Heart left ventricle (tissue), 13 donors: ENCODE measurements at regions not wholly inside any gene's neighbourhood (a gene's known extent, or its start where the extent isn't known, plus 50 kb on each side); places are given as distances from the start of the nearest gene placed in this dataset.

Source experiments
- CTCF ChIP-seq, 12 donors: fragments of 200-600 bp; sonication (generic) in 4 of 12; IDR thresholded peaks; one replicate each; pipeline versions ENCODE4 v1.5.0 to v1.8.0; 2018 to 2022; ENCODE audit warnings: antibody characterized with exemption in 12 of 12, mild to moderate bottlenecking in 5 of 12
- POLR2A ChIP-seq, 2 donors: fragments of 450-650 bp; IDR thresholded peaks; one replicate each; pipeline ENCODE4 v1.6.1; 2017; ENCODE audit warnings: antibody characterized with exemption in 2 of 2, mild to moderate bottlenecking in 2 of 2, moderate library complexity in 2 of 2
- donor health status: ischemic (EF 13 %, LVEDD 7.1; RV severe dilation, severe dysfunction).
- donor health status: DM: no; HTN: yes; CAD: no.
- donor health status: DM: no; HTN: no; CAD: no.
- donor health status: ischemic (EF 25% LVEDD 6.9; RV normal size, moderate dysfunction).
- donor health status: ischemic (EF 25% LVEDD 5.7; RV mildly dilated, moderate dysfunction).
- donor health status: ischemic (EF 35%, LVEDD 5.7; RV mildly dilated, moderate dysfunction).
- donor health status: nonischemic (EF 11% LVEDD 7.7; RV severe dilation, severe dysfunction).
- donor health status: DM: yes; HTN: yes; CAD: no.
- donor health status: PGD.
- donor health status: ischemic (EF 29% LVEDD 5.4; RV normal size, mild dysfunction).
- donor health status: nonischemic (EF 23%, LVEDD 6.1; RV moderate dilation, normal function).

- TF ChIP-seq POLR2A (IDR thresholded peaks at IDR 0.05) (no peak), CTCF (IDR thresholded peaks at IDR 0.05) (no peak)
Observed at GRCh38 chr18:1047406-1047805, 142.7 kb downstream of the ADCYAP1 start.
